ENCODE measurements at regions not wholly inside any gene's neighbourhood (a gene's known extent, or its start where the extent isn't known, plus 50 kb on each side); places are given as distances from the start of the nearest gene placed in this dataset.
A peak's percentile ranks its signal among the peaks of the same experiment; 100 is the strongest.

DNA sequence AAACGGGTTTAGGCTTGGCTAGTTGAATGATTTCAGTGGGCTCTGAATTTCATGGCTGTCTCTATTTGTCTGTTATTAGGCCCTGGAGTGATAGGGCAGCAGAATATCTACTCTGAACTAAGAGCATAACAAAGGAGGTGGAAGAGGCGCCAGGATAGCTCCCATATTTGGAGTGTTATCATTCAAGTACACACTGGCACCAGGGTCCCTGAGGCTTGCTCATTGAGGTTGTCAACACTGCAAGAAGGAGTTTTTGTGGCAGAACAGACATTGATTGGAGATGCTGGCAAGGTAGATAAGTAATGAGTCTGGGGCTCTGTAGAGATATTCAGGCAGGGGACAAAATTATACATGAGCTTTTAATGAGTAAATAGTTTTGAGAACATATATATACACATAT is 1748.4 kb downstream of the MRPL39 start:
- Mint-ChIP-seq H3K27ac (no peak overlapping the region), H3K27me3 (no peaks in the 10 kb centered on the region), H3K4me3 (ENCODE audit: low read depth) (no peak overlapping the region), H3K36me3 (ENCODE audit: insufficient read depth) (no peaks in the 10 kb centered on the region), H3K4me1 (ENCODE audit: low read depth) (no peaks in the 10 kb centered on the region), H3K9me3 (ENCODE audit: low read depth) (peaks cover 9% of the 10 kb centered on the region)
- TF ChIP-seq, protein P1, sequence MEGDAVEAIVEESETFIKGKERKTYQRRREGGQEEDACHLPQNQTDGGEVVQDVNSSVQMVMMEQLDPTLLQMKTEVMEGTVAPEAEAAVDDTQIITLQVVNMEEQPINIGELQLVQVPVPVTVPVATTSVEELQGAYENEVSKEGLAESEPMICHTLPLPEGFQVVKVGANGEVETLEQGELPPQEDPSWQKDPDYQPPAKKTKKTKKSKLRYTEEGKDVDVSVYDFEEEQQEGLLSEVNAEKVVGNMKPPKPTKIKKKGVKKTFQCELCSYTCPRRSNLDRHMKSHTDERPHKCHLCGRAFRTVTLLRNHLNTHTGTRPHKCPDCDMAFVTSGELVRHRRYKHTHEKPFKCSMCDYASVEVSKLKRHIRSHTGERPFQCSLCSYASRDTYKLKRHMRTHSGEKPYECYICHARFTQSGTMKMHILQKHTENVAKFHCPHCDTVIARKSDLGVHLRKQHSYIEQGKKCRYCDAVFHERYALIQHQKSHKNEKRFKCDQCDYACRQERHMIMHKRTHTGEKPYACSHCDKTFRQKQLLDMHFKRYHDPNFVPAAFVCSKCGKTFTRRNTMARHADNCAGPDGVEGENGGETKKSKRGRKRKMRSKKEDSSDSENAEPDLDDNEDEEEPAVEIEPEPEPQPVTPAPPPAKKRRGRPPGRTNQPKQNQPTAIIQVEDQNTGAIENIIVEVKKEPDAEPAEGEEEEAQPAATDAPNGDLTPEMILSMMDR (IDR thresholded peaks at IDR 0.05; ENCODE audit: unreplicated experiment): no peak
- DNase-seq (ENCODE audit: low spot score, unreplicated experiment): no peak

DNA sequence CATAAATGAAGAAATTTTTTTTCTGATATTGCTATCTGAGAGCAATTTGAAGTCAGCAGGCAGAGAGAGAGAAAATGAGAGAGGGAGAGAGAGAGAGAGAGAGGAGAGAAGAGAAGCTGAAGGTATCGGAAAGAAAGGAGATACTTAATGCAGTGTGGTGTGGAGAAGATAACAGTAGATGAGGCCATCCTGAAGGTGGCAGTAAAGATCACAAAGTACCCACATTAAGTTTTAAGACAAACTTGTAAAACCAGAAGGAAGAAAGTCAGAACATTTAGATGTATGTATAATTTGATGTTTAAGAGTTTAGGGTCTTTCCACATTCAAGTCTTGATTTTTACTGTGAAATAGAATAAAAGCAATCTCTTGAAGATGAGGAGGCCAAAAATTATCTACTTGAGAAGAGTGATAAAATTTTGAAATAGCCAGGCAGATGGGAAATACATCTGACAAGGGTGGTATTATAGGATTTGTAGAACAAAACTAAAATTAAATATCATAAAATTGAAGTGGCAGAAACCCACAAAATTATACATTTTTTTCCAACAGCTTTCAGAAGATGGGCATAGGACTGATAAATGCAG is 1753.4 kb downstream of the MRPL39 start:
- H3K9me3 Mint-ChIP-seq (ENCODE audit: low read depth): peaks cover 13% of the 10 kb centered on the region

DNA sequence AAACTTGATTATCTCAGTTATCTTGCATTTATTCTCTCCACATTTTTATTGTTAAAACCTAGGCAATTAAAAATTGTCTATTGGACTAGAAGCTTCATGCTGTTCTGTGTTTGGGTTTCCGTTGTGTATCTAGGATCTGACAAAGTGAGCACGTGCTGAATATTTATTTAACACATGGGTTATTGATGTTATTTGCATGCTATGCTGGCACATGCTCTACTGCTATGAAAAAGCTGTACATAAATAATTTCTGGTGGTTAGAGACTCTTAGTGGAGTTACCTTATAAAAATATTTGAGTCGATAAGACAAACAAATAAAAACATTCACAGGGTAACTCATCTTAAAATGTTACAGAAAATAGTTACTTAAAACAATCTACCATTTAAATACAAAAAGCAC is 1769.7 kb downstream of the MRPL39 start:
- no peaks in the 10 kb centered on the region for H3K36me3 Mint-ChIP-seq (ENCODE audit: insufficient read depth)
- peaks cover 22% of the 10 kb centered on the region for H3K9me3 Mint-ChIP-seq (ENCODE audit: low read depth)

More for the DNA sequence above, 1753.4 kb downstream of the MRPL39 start:
- Mint-ChIP-seq H3K36me3 (ENCODE audit: insufficient read depth) (no peaks in the 10 kb centered on the region), H3K27ac (no peak overlapping the region), H3K27me3 (peaks cover 3% of the 10 kb centered on the region), H3K4me3 (ENCODE audit: low read depth) (no peak overlapping the region), H3K4me1 (ENCODE audit: low read depth) (no peaks in the 10 kb centered on the region)
- DNase-seq (ENCODE audit: low spot score, unreplicated experiment): no peak
- TF ChIP-seq, protein P1 (IDR thresholded peaks at IDR 0.05; ENCODE audit: unreplicated experiment): peak; percentile 47

DNA sequence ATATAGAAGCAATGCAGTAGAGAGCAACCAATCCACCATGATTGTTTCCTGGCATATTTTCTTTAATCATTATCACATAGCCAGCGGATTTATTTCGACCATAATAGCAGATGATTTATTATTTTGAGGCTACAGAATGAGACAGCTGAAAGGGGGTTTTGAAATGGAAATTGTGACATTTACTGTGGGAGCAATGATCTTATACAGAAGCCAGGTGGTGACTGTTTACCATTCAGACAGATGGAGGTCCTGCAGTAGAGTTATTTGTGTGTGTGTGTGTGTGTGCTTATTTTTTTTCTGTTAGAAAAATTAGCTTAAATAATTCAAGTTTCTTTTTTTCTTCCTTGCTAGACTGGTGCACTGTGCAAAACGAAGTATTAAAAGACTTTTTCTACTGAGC is 1784.5 kb downstream of the MRPL39 start:
- Mint-ChIP-seq H3K27me3 (no peaks in the 10 kb centered on the region), H3K9me3 (ENCODE audit: low read depth) (peaks cover 30% of the 10 kb centered on the region), H3K4me1 (ENCODE audit: low read depth) (no peaks in the 10 kb centered on the region), H3K27ac (no peak overlapping the region), H3K36me3 (ENCODE audit: insufficient read depth) (no peaks in the 10 kb centered on the region), H3K4me3 (ENCODE audit: low read depth) (no peak overlapping the region)
- TF ChIP-seq, protein P1 (IDR thresholded peaks at IDR 0.05; ENCODE audit: unreplicated experiment): no peak
- no peak for DNase-seq (ENCODE audit: low spot score, unreplicated experiment)

More for the DNA sequence above, 1769.7 kb downstream of the MRPL39 start:
- Mint-ChIP-seq H3K4me3 (ENCODE audit: low read depth) (no peak overlapping the region), H3K4me1 (ENCODE audit: low read depth) (no peaks in the 10 kb centered on the region), H3K27ac (no peak overlapping the region), H3K27me3 (no peaks in the 10 kb centered on the region)
- TF ChIP-seq, protein P1 (IDR thresholded peaks at IDR 0.05; ENCODE audit: unreplicated experiment): no peak
- DNase-seq (ENCODE audit: low spot score, unreplicated experiment): no peak

DNA sequence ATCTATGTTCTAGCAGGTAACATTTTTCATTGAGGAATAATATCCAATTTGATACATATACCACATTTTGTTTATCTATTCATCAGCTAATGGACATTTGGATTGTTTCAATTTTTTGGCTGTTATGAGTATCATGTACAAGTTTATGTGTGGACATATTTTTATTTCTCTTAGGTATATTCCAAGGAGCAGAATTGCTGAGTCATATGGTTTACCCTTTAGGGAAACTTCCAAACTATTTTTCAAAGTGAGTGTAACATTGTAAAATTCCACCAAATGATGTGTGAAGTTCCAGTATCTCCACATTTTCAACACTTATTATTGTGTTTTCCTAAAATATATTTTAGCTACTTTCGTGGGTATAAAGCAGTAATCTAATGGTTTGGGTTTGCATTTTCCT is 1789.9 kb downstream of the MRPL39 start:
- H3K36me3 Mint-ChIP-seq (ENCODE audit: insufficient read depth): no peaks in the 10 kb centered on the region
- no peak for DNase-seq (ENCODE audit: low spot score, unreplicated experiment)
- peaks cover 28% of the 10 kb centered on the region for H3K9me3 Mint-ChIP-seq (ENCODE audit: low read depth)
- no peak overlapping the region for H3K4me3 Mint-ChIP-seq (ENCODE audit: low read depth)
- no peak overlapping the region for H3K27ac Mint-ChIP-seq
- no peaks in the 10 kb centered on the region for H3K27me3 Mint-ChIP-seq
- TF ChIP-seq, protein P1 (IDR thresholded peaks at IDR 0.05; ENCODE audit: unreplicated experiment): no peak
- H3K4me1 Mint-ChIP-seq (ENCODE audit: low read depth): no peaks in the 10 kb centered on the region
